ENCODE measurements at regions not wholly inside any gene's neighbourhood (a gene's known extent, or its start where the extent isn't known, plus 50 kb on each side); places are given as distances from the start of the nearest gene placed in this dataset.

- no peak for FAIRE-seq
Measured at GRCh38 chr6:163723759-163724158, 309.2 kb downstream of the QKI start.

GRCh38 chr6:163721922-163722692, 307.6 kb downstream of the QKI start:
- FAIRE-seq: no peak

GRCh38 chr6:163721435-163721834, 306.9 kb downstream of the QKI start:
- FAIRE-seq: no peak

GRCh38 chr6:163720460-163721235, 306.1 kb downstream of the QKI start:
- no peak for FAIRE-seq

- no peak for FAIRE-seq
Measured at GRCh38 chr6:163720005-163720404, 305.5 kb downstream of the QKI start.

- FAIRE-seq: no peak
Measured at GRCh38 chr6:163719028-163719742, 304.7 kb downstream of the QKI start.

GRCh38 chr6:163718537-163718936, 304.0 kb downstream of the QKI start:
- no peak for FAIRE-seq

GRCh38 chr6:163717106-163717764, 302.7 kb downstream of the QKI start:
- no peak for FAIRE-seq

GRCh38 chr6:163716690-163717089, 302.2 kb downstream of the QKI start:
- FAIRE-seq: no peak

GRCh38 chr6:163715846-163716245, 301.3 kb downstream of the QKI start:
- FAIRE-seq: no peak

- FAIRE-seq: no peak
Measured at GRCh38 chr6:163714179-163714578, 299.7 kb downstream of the QKI start.

GRCh38 chr6:163712981-163713380, 298.5 kb downstream of the QKI start:
- FAIRE-seq: no peak

- FAIRE-seq: no peak
Measured at GRCh38 chr6:163712566-163712961, 298.0 kb downstream of the QKI start.

GRCh38 chr6:163711615-163712565, 297.4 kb downstream of the QKI start:
- no peak for FAIRE-seq

GRCh38 chr6:163710532-163711470, 296.3 kb downstream of the QKI start:
- FAIRE-seq: no peak

GRCh38 chr6:163709693-163710092, 295.2 kb downstream of the QKI start:
- no peak for FAIRE-seq

- FAIRE-seq: no peak
Measured at GRCh38 chr6:163709255-163709654, 294.7 kb downstream of the QKI start.

- no peak for FAIRE-seq
Measured at GRCh38 chr6:163708466-163708865, 293.9 kb downstream of the QKI start.

- no peak for FAIRE-seq
Measured at GRCh38 chr6:163707387-163708355, 293.2 kb downstream of the QKI start.

All from G401.6 (cell line).